ENCODE measurements at regions not wholly inside any gene's neighbourhood (a gene's known extent, or its start where the extent isn't known, plus 50 kb on each side); places are given as distances from the start of the nearest gene placed in this dataset.

- no peaks in the 10 kb centered on the region for H3F3A ChIP-seq (ENCODE audit: control insufficient read depth, insufficient read depth)
- no peaks in the 10 kb centered on the region for H4K20me1 ChIP-seq (ENCODE audit: control insufficient read depth, insufficient read depth, low read depth, low read length)
- H3K9me3 ChIP-seq (ENCODE audit: control insufficient read depth, insufficient read depth, low read length), result no peaks in the 10 kb centered on the region
- H3K4me3 ChIP-seq (ENCODE audit: low read length), result no peak overlapping the region
- H3K4me1 ChIP-seq (ENCODE audit: control insufficient read depth, low read length), result no peaks in the 10 kb centered on the region
- H3K4me2 ChIP-seq (ENCODE audit: low read length), result no peak overlapping the region
- no peaks in the 10 kb centered on the region for H3K9me2 ChIP-seq (replicated peaks; ENCODE audit: control insufficient read depth, low read length)
- H3K27ac ChIP-seq (ENCODE audit: low read depth, low read length), result no peak overlapping the region
- no peaks in the 10 kb centered on the region for H3K36me3 ChIP-seq (ENCODE audit: control insufficient read depth, low read length)
- no peaks in the 10 kb centered on the region for H3K79me2 ChIP-seq (ENCODE audit: control insufficient read depth, low read length)
- no peaks in the 10 kb centered on the region for H3K27me3 ChIP-seq (ENCODE audit: control insufficient read depth, low read length)
- TF ChIP-seq CTCF (IDR thresholded peaks at IDR 0.05; ENCODE audit: low read depth, low read length, poor library complexity, severe bottlenecking) (no peak), EZH2phosphoT487 (IDR thresholded peaks at IDR 0.05; ENCODE audit: borderline replicate concordance, low read length) (no peak)
These were observed 477.5 kb upstream of the MYT1L start for GRCh38 chr2:2808551-2809058.

GRCh38 chr2:2806711-2807110 is 475.6 kb upstream of the MYT1L start:
- H3K36me3 ChIP-seq (ENCODE audit: control insufficient read depth, low read length), result no peaks in the 10 kb centered on the region
- TF ChIP-seq CTCF (IDR thresholded peaks at IDR 0.05; ENCODE audit: low read depth, low read length, poor library complexity, severe bottlenecking) (no peak), EZH2phosphoT487 (IDR thresholded peaks at IDR 0.05; ENCODE audit: borderline replicate concordance, low read length) (no peak)
- no peak overlapping the region for H3K4me2 ChIP-seq (ENCODE audit: low read length)
- H3K9me2 ChIP-seq (replicated peaks; ENCODE audit: control insufficient read depth, low read length), result no peaks in the 10 kb centered on the region
- H3K4me3 ChIP-seq (ENCODE audit: low read length), result no peak overlapping the region
- H3K27ac ChIP-seq (ENCODE audit: low read depth, low read length), result no peak overlapping the region
- no peaks in the 10 kb centered on the region for H3K9me3 ChIP-seq (ENCODE audit: control insufficient read depth, insufficient read depth, low read length)
- no peaks in the 10 kb centered on the region for H3K4me1 ChIP-seq (ENCODE audit: control insufficient read depth, low read length)
- H4K20me1 ChIP-seq (ENCODE audit: control insufficient read depth, insufficient read depth, low read depth, low read length), result no peaks in the 10 kb centered on the region
- H3K27me3 ChIP-seq (ENCODE audit: control insufficient read depth, low read length), result no peaks in the 10 kb centered on the region
- no peaks in the 10 kb centered on the region for H3K79me2 ChIP-seq (ENCODE audit: control insufficient read depth, low read length)
- H3F3A ChIP-seq (ENCODE audit: control insufficient read depth, insufficient read depth), result no peaks in the 10 kb centered on the region

- no peaks in the 10 kb centered on the region for H3K27me3 ChIP-seq (ENCODE audit: control insufficient read depth, low read length)
- TF ChIP-seq CTCF (IDR thresholded peaks at IDR 0.05; ENCODE audit: low read depth, low read length, poor library complexity, severe bottlenecking) (no peak), EZH2phosphoT487 (IDR thresholded peaks at IDR 0.05; ENCODE audit: borderline replicate concordance, low read length) (no peak)
These were observed 474.2 kb upstream of the MYT1L start for GRCh38 chr2:2805263-2805662.

More at GRCh38 chr2:2805263-2805662, 474.2 kb upstream of the MYT1L start:
- no peaks in the 10 kb centered on the region for H3K36me3 ChIP-seq (ENCODE audit: control insufficient read depth, low read length)
- H3K79me2 ChIP-seq (ENCODE audit: control insufficient read depth, low read length), result no peaks in the 10 kb centered on the region
- H3F3A ChIP-seq (ENCODE audit: control insufficient read depth, insufficient read depth), result no peaks in the 10 kb centered on the region
- no peaks in the 10 kb centered on the region for H3K4me1 ChIP-seq (ENCODE audit: control insufficient read depth, low read length)
- H3K27ac ChIP-seq (ENCODE audit: low read depth, low read length), result no peak overlapping the region
- no peaks in the 10 kb centered on the region for H4K20me1 ChIP-seq (ENCODE audit: control insufficient read depth, insufficient read depth, low read depth, low read length)
- no peak overlapping the region for H3K4me3 ChIP-seq (ENCODE audit: low read length)
- H3K9me3 ChIP-seq (ENCODE audit: control insufficient read depth, insufficient read depth, low read length), result no peaks in the 10 kb centered on the region
- H3K4me2 ChIP-seq (ENCODE audit: low read length), result no peak overlapping the region
- H3K9me2 ChIP-seq (replicated peaks; ENCODE audit: control insufficient read depth, low read length), result no peaks in the 10 kb centered on the region

Data from DOHH2 (cell line).